Activated effector memory CD4-positive, alpha-beta T cell treated with Interleukin-2 at 50 U/mL for 16 hours (primary cell): ENCODE measurements at regions not wholly inside any gene's neighbourhood (a gene's known extent, or its start where the extent isn't known, plus 50 kb on each side); places are given as distances from the start of the nearest gene placed in this dataset.
"Not testable (repeated sequence)": the region's sequence is repeated elsewhere in the genome, so short reads cannot be mapped to it uniquely, and the experiment has no call there.

Experiments
- DNase-seq: peaks from one replicate; pipeline ENCODE4 v3.0.0-alpha.2; 2020

GRCh38 chr18:71450257-71450656 is 1093.9 kb downstream of the CBLN2 start:
- DNase-seq = no peak

GRCh38 chr18:71443706-71444480 is 1100.2 kb downstream of the CBLN2 start:
- no peak for DNase-seq

GRCh38 chr18:71442731-71443141 is 1101.4 kb downstream of the CBLN2 start:
- no peak for DNase-seq

GRCh38 chr18:71441156-71441555 is 1103.0 kb downstream of the CBLN2 start:
- DNase-seq = no peak

- DNase-seq = no peak
Observed at GRCh38 chr18:71437511-71437910, 1106.6 kb downstream of the CBLN2 start.

- no peak for DNase-seq
Observed at GRCh38 chr18:71433373-71433772, 1110.8 kb downstream of the CBLN2 start.

- DNase-seq = no peak
Observed at GRCh38 chr18:71431689-71432088, 1112.5 kb downstream of the CBLN2 start.

GRCh38 chr18:71431171-71431570 is 1113.0 kb downstream of the CBLN2 start:
- DNase-seq = no peak

GRCh38 chr18:71426441-71426840 is 1117.7 kb downstream of the CBLN2 start:
- no peak for DNase-seq

- DNase-seq = no peak
Observed at GRCh38 chr18:71405169-71405809, 1116.4 kb downstream of the SOCS6 start.

GRCh38 chr18:71403501-71403900 is 1114.7 kb downstream of the SOCS6 start:
- no peak for DNase-seq

- DNase-seq = no peak
Observed at GRCh38 chr18:71398531-71398930, 1109.7 kb downstream of the SOCS6 start.

- DNase-seq = no peak
Observed at GRCh38 chr18:71388148-71388547, 1099.3 kb downstream of the SOCS6 start.

- DNase-seq = no peak
Observed at GRCh38 chr18:71374294-71375000, 1085.6 kb downstream of the SOCS6 start.

- DNase-seq = no peak
Observed at GRCh38 chr18:71371951-71372605, 1083.2 kb downstream of the SOCS6 start.

GRCh38 chr18:71370671-71371445 is 1082.0 kb downstream of the SOCS6 start:
- DNase-seq = no peak

- DNase-seq = no peak
Observed at GRCh38 chr18:71370095-71370494, 1081.2 kb downstream of the SOCS6 start.

- DNase-seq = no peak
Observed at GRCh38 chr18:71362140-71362539, 1073.3 kb downstream of the SOCS6 start.

- DNase-seq = not testable (repeated sequence)
Observed at GRCh38 chr18:71355599-71355998, 1066.8 kb downstream of the SOCS6 start.

GRCh38 chr18:71352618-71353017 is 1063.8 kb downstream of the SOCS6 start:
- DNase-seq = no peak

- no peak for DNase-seq
Observed at GRCh38 chr18:71336576-71337210, 1047.8 kb downstream of the SOCS6 start.

GRCh38 chr18:71329563-71329962 is 1040.7 kb downstream of the SOCS6 start:
- no peak for DNase-seq
